ENCODE measurements at regions not wholly inside any gene's neighbourhood (a gene's known extent, or its start where the extent isn't known, plus 50 kb on each side); places are given as distances from the start of the nearest gene placed in this dataset.

DNA sequence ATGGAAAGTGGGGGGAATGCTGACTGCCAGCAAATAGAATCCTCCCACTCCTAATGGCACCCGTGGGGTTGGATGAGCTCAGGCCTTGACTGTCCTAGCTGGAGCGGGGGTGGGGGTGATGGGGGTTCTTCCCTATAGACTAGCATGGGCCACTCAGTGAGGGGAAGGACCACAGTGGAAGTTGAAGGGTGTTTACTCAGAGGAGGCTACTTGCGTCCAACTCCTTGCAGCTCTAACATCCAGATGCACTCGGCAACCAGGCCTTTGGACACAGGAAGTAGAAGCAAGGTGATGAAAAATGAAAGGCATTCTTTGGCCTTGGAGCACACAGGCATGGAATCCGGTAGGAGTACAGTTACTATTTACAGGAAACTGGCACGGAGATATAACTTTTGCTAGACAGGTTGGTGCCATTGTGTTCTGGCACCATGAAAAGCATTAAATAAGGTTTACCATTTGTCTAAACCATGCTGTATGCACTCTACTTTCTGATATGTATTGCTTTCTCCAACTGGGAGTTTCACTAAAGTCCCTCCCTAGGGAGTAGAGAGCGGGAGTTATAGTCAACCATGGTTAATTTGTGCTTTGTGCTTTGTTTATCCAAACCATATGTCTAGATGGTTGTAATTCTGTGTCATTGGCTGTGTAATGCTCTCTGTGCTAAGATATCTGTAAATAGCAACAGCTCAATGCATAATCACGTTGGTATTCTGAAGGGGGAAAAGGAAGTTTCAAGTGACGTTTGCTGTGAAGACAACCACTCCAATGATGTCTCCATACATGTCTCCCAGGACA lies 125.3 kb downstream of the TSHZ3 start:
- DNase-seq (ENCODE audit: low read depth in 1 of 2, low spot score in 1 of 2), result no peak

DNA sequence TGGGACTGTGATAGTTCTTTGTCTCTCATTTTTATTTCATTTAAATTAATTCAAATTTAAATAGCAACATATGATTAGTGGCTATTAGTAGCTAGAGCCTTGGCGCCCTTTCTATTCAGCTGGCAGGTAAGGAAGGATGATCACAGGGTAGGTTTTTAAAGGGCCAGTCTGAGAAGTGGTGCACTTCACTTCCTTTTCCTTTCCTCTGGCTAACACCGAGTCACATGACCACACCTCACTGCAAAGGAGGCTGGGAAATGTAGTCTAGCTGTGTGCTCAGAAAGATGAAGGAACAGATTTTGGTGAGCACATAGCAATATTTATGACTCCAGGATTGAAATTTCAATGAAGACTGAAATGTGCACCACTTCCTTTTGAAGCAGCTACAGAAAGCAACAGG lies 128.7 kb downstream of the TSHZ3 start:
- no peak for DNase-seq (ENCODE audit: low read depth in 1 of 2, low spot score in 1 of 2)

DNA sequence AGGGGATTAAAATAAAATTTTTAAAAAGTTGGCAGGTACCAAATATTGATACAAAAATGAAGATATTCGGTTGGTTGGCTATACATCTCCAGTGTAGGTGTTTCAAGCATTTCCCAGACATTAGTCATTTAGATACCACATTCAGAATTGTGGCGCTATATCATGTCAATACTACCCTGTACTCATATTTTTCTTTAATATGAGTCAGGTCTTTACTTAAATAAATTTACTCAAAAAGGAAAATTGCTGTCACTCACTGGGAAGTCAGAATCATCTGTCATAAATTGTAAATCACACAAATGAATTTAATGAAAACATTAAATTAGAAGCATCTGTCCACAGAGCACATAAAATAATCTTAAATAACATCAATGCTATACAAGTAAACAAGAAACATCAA lies 134.2 kb downstream of the TSHZ3 start:
- DNase-seq (ENCODE audit: low read depth in 1 of 2, low spot score in 1 of 2), result no peak

DNA sequence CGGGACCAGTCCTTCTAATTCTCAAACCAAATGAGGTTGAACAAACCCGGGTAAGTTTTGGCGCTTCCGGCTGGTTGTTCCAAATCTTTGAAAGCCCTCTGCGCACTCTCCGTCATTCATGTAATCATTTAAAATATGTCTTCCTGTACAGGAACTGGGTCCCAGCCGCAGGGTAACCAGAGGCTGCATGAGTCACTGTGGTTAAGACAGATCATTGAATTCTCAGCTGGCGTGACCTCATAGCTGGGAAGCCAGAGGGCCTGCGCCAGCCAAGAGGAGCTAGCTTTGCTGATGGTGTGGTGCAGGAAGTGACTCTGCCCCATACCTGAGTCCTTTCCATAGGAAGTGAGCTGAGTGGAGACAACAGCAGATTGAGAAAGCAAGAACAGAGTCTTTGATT lies 135.2 kb downstream of the TSHZ3 start:
- peak; percentile 67 to 77 for DNase-seq (ENCODE audit: low read depth in 1 of 2, low spot score in 1 of 2)

DNA sequence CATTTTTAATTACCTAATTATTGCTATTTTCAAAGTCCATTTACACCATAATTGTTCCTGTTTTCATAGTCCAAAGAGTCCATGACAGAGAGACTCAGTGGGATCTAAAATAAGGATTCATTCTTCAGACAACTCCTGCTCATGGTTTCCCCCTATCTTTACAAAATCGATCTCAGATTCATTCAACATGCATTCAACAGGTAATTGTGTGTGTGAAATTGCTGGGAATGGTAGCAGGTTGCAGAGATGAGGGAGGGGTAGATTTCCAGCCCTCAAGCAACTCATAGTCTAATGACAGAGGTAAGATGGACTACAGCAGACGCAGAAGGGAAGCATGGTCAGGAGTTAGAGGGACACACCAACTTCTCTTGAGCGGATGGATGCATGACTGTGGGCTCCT lies 138.1 kb downstream of the TSHZ3 start:
- no peak for DNase-seq (ENCODE audit: low read depth in 1 of 2, low spot score in 1 of 2)

- no peak for DNase-seq (ENCODE audit: low read depth in 1 of 2, low spot score in 1 of 2)
Measured at GRCh38 chr19:31205887-31206518, 143.2 kb downstream of the TSHZ3 start.

DNA sequence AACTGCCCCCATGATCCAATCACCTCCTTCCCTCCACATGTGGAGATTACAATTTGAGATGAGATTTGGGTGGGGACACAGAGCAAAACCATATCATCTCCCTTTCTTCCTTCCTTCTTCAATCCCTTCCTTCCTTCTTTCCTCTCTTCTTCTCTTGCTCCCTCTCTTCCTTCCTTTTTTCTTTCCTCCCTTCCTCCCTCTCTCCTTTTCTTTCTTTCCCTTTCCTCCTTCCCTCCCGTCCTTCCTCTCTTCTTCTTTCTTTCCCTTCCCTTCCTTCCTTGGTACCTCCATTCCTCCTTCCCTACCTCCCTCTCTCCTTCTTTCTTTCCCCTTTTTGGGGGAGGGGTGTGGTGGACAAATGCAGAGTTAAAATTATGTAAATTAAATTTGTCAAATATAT lies 145.1 kb downstream of the TSHZ3 start:
- no peak for DNase-seq (ENCODE audit: low read depth in 1 of 2, low spot score in 1 of 2)

DNA sequence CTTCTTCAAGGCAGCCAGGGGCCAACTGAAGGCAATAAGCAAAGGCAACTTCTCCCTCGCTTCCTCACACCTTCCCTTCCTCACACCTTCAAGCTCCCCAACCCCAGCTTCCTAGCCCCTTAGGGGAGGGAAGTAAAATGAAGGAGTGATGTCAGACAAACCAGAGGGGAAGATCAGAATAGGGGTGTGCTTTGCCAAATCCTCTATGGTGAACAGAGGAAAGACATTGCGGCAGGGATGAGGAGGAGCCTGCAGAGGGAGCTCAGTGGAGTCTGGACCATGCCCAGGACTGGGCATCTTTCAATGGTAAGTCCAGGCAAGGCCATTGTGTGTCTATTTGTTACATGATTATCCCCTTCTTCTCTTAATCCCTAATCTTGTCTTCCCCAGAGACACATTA lies 164.0 kb downstream of the TSHZ3 start:
- no peak for DNase-seq (ENCODE audit: low read depth in 1 of 2, low spot score in 1 of 2)

GRCh38 chr19:31181535-31181934 lies 167.7 kb downstream of the TSHZ3 start:
- no peak for DNase-seq (ENCODE audit: low read depth in 1 of 2, low spot score in 1 of 2)

GRCh38 chr19:31180907-31181306 lies 168.3 kb downstream of the TSHZ3 start:
- no peak for DNase-seq (ENCODE audit: low read depth in 1 of 2, low spot score in 1 of 2)

GRCh38 chr19:31179471-31179852 lies 169.8 kb downstream of the TSHZ3 start:
- no peak for DNase-seq (ENCODE audit: low read depth in 1 of 2, low spot score in 1 of 2)

DNA sequence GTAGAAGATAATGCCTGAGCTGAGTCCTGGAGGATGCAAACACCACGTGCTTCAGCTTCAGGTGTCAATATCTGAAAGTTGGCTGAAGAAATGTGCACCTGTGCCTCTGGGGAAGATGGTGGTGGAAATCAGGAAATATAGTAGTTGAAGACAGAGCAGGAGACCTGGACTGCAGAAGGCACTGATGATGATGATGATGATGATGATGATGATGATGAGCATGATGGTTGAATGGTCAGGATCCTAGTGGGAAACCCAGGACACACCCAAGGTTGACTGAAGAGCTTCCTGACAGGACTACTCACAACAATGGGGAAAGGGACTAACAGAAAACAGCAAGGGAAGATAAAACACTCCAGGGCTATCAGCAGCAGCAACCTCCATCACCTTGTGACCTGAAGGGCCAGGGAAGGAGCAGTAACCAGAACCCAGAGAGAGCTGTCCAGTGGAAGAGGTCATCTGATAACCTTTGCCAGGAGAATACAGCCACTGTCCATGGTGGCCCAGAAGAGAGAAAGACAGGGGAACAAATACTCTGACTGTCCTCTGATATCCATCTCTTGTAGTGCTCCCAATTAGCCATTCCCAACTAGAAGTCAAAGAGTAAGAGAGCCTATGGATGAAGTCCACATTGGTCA lies 170.3 kb downstream of the TSHZ3 start:
- DNase-seq (ENCODE audit: low read depth in 1 of 2, low spot score in 1 of 2), result no peak

- no peak for DNase-seq (ENCODE audit: low read depth in 1 of 2, low spot score in 1 of 2)
Measured at GRCh38 chr19:31177246-31177645, 172.0 kb downstream of the TSHZ3 start.

- no peak for DNase-seq (ENCODE audit: low read depth in 1 of 2, low spot score in 1 of 2)
Measured at GRCh38 chr19:31175564-31176348, 173.5 kb downstream of the TSHZ3 start.

DNA sequence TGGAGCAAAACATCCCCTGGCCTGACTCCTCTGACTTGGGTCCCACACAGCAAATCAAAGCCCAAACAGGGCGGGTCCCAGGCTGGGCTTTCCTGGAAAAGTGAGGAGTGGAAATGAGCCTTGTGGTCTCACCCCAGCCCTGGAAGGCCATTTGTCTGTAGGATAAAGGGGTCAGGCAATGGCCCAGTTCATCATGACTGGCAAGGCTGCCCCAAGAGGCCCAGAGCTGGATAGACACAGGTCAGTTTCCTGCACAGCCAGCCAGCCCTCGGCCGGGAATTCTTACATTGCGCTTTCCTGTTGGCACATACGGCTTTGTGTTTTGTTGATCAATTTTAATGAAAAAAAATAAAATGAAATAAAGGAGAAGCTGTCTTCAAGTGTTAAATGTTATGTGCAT lies 174.3 kb downstream of the TSHZ3 start:
- no peak for DNase-seq (ENCODE audit: low read depth in 1 of 2, low spot score in 1 of 2)

GRCh38 chr19:31173991-31174390 lies 175.2 kb downstream of the TSHZ3 start:
- no peak for DNase-seq (ENCODE audit: low read depth in 1 of 2, low spot score in 1 of 2)

DNA sequence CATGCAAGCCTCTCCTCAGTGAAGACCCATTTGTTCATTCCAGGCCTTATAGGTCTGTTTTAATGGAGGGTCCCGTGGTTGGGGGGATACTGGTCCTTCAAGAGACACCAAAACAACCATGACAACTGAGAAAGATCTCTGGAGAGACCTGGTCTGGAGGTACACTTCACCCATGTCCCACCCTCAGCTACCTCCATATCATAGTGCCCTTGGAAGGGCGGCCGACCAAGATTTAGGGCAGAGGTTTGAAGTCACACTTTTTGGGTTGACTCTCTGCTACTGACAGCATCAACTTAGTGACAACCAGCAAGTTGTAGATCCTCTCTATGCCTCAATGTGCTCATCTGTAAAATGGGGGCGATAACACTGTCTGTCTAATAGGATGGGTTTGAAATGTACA lies 177.3 kb downstream of the TSHZ3 start:
- DNase-seq (ENCODE audit: low read depth in 1 of 2, low spot score in 1 of 2), result no peak

DNA sequence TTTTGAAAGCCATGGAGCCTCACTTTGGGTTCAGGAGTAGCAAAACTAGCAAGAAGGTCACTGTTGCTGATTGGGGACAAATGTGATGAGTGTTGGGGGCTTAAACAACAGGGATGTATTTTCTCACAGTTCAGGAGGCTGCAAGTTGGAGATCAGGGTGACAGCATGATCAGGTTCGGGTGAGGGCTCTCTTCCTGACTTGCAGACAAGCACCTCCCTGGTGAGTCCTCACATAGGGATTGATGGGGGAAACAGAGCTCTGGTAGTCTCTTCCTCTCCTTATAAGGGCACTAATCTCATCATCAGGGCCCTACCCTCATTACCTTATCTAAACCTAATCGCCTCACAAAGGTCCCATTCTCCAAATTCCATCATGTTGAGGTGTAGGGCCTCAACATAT lies 179.2 kb downstream of the TSHZ3 start:
- no peak for DNase-seq (ENCODE audit: low read depth in 1 of 2, low spot score in 1 of 2)

DNA sequence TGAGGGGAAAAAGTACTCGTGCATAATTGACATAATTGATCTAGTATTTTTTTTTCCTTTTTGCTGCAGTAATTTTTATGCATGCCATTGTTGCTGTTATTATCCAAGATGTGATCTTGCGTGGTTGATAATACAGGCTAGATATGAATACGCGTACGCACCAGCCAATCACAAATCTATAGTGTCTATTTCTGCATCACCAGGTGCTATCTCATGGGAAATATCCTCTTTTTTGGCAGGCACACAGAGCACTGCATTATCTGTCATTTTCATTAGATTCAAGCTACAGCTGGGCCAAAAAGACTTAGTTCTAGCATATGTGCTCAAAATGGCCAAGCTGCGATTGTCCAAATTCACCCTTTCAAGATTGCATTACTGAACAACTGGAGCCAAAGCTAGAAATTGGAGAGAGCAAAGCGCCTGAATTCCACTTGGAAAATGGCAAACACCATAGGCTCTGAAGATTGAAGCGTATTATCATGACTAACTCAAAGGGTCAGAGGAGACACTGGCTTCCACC lies 181.1 kb downstream of the TSHZ3 start:
- no peak for DNase-seq (ENCODE audit: low read depth in 1 of 2, low spot score in 1 of 2)

DNA sequence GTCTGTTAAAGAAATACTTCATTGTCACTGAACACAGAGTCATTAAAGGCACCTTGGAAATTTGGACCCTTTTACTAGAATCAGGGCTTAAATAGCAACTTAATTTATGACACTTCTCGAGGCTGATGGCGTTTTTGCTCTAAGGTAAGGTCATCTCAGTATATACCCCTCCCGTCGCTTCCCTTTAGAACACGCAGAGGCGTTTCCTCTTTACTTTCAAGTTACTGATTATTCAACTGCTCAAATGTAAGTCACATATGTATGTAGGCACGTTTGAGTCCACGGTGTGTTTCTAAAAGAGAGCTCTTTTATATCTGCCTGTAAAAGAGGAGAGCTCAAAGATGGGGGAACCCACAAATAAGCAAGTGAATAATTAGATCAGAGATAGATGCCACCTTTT lies 181.5 kb downstream of the TSHZ3 start:
- no peak for DNase-seq (ENCODE audit: low read depth in 1 of 2, low spot score in 1 of 2)

DNA sequence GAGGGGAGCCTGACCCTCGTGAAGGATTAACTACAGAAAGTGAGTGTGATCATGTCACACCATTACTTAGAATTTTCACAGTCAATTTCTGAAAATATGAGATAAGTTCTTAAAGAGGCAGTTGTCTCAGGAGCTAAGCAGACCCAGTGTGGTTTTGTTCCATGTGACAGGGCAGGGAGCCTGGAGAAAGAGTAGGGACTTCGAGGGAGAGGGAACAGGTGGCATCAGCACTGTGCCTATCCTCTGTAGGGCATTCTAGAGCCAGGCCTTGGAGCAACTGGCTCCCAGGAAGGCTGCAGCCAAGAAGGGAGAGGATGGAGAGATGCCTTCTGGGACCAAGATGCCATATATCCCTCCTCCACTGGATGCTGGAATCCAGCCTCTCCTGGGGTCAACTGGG lies 183.0 kb downstream of the TSHZ3 start:
- DNase-seq (ENCODE audit: low read depth in 1 of 2, low spot score in 1 of 2), result no peak
